ENCODE measurements at regions not wholly inside any gene's neighbourhood (a gene's known extent, or its start where the extent isn't known, plus 50 kb on each side); places are given as distances from the start of the nearest gene placed in this dataset.

DNA sequence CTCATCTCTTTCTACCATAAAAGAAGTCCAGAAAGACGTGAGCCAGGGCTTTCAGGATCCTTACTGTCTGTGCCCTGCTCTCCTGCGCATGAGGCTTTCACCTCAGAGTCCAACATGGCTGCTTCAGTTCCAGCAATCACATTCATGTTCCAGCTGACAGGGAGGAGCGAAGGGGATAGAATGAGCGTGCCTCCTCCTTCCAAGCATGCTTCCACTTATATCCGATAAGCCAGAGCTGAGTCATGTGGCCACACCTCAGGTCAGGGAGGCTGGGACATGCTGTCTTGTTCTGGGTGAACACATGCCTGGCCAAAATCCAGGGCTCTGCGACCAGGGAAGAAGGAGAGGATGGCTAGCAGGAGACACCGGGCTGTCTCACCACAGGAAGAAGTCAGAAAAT is 248.2 kb downstream of the SKAP2 start:
- TF ChIP-seq, protein P1, sequence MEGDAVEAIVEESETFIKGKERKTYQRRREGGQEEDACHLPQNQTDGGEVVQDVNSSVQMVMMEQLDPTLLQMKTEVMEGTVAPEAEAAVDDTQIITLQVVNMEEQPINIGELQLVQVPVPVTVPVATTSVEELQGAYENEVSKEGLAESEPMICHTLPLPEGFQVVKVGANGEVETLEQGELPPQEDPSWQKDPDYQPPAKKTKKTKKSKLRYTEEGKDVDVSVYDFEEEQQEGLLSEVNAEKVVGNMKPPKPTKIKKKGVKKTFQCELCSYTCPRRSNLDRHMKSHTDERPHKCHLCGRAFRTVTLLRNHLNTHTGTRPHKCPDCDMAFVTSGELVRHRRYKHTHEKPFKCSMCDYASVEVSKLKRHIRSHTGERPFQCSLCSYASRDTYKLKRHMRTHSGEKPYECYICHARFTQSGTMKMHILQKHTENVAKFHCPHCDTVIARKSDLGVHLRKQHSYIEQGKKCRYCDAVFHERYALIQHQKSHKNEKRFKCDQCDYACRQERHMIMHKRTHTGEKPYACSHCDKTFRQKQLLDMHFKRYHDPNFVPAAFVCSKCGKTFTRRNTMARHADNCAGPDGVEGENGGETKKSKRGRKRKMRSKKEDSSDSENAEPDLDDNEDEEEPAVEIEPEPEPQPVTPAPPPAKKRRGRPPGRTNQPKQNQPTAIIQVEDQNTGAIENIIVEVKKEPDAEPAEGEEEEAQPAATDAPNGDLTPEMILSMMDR (IDR thresholded peaks at IDR 0.05) = no peak
- no peak for TF ChIP-seq POLR2A (IDR thresholded peaks at IDR 0.05)

All from Peyer's patch (tissue), 4 donors.